ENCODE measurements at regions not wholly inside any gene's neighbourhood (a gene's known extent, or its start where the extent isn't known, plus 50 kb on each side); places are given as distances from the start of the nearest gene placed in this dataset.

DNA sequence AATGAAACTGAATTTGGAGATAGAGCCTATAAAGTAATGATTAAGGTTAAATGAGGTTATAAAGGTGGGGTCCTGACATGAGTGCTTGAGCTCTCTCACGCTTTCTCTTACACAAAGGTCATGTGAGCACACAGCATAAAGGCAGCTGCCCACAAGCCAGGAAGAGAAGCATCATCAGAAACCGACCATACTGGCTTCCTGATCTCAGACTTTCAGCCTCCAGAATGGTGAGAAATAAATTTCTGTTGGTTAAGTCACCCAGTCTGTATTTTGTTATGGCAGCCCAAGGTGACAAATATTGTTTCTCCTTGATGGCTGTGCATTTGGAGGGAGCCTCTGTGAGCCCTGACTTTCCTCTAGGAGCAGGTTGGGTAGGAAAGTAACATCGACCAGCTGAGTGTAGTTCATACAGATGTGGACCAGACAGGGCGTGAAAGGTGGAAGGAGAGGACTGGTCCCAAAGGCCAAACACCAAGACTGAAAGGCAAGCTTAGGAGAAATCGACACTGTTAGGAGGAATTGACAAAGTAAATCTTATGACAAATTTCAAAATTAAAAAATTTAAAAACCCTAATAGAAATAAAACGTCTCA is 97.6 kb upstream of the SLC38A2 start:
- no peak for DNase-seq (ENCODE audit: extremely low spot score)
- Histone ChIP-seq H3K36me3 (ENCODE audit: insufficient read depth) (no peaks in the 10 kb centered on the region), H3K4me1 (ENCODE audit: insufficient read depth) (no peaks in the 10 kb centered on the region), H3K4me3 (ENCODE audit: low read depth, low read length) (no peak overlapping the region), H3K27ac (ENCODE audit: low read depth) (no peak overlapping the region)
- 70% methylated on average over 6 of the region's 6 CpGs for WGBS

DNA sequence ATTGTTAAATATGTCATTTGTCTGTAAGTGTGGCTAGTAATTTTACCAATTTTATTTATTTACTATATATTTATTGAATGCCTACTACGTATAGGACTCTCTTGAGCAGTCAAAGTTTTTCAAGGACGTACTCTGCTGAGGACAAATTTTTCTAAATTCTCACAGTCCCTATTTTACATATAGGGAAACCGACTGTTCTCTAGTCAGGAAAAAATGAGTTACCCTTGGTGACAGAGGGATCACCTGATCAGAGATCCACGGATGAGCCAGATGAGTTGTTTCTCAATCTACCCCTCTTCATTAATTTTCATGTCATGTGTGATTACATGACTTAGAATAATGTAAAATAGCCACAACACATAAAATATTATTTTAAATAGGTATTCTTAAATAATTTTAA is 96.2 kb upstream of the SLC38A2 start:
- H3K36me3 ChIP-seq (ENCODE audit: insufficient read depth), result no peaks in the 10 kb centered on the region

DNA sequence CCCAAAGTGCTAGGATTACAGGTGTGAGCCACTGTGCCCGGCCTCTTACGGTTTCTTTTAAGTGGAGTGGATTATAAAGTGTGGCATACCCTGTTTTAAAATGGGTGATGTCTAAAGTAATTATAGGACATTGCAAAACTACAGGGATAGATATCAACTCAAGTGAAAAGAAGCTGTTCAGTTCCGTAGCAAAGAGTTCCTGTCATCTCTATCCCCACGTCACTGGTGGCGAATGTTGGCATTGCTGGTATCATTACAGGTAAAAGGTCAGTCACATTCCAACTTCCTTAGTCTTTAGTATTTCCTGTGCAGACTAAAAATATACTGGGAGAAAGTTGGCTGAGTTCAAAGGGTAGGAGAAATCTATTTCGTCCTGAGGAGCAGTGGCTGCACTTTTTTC is 95.6 kb upstream of the SLC38A2 start:
- WGBS, result 80% methylated on average over 6 of the region's 6 CpGs

More for the DNA sequence above, 96.2 kb upstream of the SLC38A2 start:
- Histone ChIP-seq H3K4me3 (ENCODE audit: low read depth, low read length) (no peak overlapping the region), H3K4me1 (ENCODE audit: insufficient read depth) (no peaks in the 10 kb centered on the region), H3K27ac (ENCODE audit: low read depth) (no peak overlapping the region)
- DNase-seq (ENCODE audit: extremely low spot score), result no peak
- 70% methylated on average over 4 of the region's 4 CpGs for WGBS

DNA sequence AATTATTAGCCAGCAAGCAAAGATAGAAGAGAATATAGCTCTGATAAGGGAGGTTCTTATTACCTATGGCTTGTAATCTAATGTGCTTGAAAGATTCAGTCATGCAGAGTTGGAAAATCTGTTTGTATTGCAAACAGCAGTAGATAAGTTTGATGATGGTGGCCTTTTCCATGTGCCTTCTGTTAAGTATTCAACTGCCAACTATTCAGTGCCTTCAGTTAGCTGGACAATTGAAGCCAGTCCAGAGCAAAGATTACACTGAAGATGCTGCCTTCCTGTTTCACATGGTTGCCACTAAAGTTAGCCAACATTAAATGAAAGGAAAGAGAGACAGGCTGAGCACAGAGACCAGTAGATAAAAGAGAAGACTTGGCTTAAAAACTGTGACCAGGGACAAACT is 92.7 kb upstream of the SLC38A2 start:
- no peak overlapping the region for H3K4me3 ChIP-seq (ENCODE audit: low read depth, low read length)
- H3K4me1 ChIP-seq (ENCODE audit: insufficient read depth), result peaks cover 2% of the 10 kb centered on the region
- DNase-seq (ENCODE audit: extremely low spot score), result no peak
- H3K36me3 ChIP-seq (ENCODE audit: insufficient read depth), result no peaks in the 10 kb centered on the region
- no peak overlapping the region for H3K27ac ChIP-seq (ENCODE audit: low read depth)

More for the DNA sequence above, 95.6 kb upstream of the SLC38A2 start:
- Histone ChIP-seq H3K27ac (ENCODE audit: low read depth) (no peak overlapping the region), H3K36me3 (ENCODE audit: insufficient read depth) (no peaks in the 10 kb centered on the region), H3K4me3 (ENCODE audit: low read depth, low read length) (no peak overlapping the region), H3K4me1 (ENCODE audit: insufficient read depth) (no peaks in the 10 kb centered on the region)
- DNase-seq (ENCODE audit: extremely low spot score), result no peak

DNA sequence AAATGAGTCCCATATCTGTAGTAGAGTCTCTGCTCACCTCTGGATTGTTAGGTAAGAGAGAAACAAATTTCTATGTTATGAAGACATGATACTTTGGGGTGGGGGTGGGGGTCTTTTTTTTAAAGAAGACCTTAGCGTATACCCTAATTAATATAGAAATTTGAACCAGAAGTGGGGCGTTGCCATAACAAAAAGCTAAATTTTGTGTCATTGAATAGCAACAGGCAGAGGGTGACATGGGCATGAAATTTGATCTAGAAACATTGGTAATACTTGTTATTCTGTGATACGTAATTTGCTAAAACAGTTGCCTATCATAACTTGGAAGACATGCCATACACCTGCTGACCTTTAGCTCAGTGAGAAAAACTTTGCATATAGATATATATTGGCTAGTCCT is 92.3 kb upstream of the SLC38A2 start:
- no peaks in the 10 kb centered on the region for H3K36me3 ChIP-seq (ENCODE audit: insufficient read depth)
- DNase-seq (ENCODE audit: extremely low spot score), result no peak
- no peak overlapping the region for H3K4me3 ChIP-seq (ENCODE audit: low read depth, low read length)
- H3K4me1 ChIP-seq (ENCODE audit: insufficient read depth), result peaks cover 2% of the 10 kb centered on the region
- WGBS, result over 99% methylated on average over 3 of the region's 3 CpGs
- H3K27ac ChIP-seq (ENCODE audit: low read depth), result no peak overlapping the region

DNA sequence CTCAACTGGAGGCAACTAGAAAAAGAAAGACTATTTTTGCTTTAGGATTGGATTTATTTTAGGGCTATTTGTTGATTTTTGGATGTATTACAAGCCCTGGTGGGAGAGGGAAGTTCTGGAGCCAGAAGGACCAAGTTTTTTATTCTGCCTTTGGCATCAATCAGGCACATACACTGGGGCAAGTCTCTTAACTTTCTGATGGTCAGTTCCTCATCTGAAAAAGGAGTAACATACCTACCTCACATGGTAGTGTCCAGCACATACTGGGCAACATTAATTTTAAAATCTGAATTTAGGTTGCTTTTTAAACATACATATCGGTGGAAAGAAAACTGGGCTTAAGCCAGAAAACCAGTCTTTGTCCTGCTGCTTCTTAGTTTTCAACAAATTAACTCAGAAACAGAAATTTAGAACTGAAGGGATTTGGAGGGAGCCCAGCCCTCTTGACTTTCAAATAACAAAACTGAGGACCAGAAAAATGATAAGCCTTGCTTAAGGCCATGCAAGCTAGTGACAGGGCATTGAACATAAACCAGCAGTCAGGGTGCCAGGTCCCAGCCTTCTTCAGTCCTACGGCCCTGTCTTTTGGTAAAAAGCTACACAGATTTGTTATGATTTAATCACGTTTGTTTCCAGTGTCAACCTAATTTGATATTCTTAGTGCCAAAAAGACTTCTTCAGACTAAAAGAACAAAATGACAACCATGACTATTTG is 90.2 kb upstream of the SLC38A2 start:
- H3K27ac ChIP-seq (ENCODE audit: low read depth), result peak overlapping the region; percentile 70
- peaks cover 5% of the 10 kb centered on the region for H3K4me1 ChIP-seq (ENCODE audit: insufficient read depth)
- H3K4me3 ChIP-seq (ENCODE audit: low read depth, low read length), result no peak overlapping the region
- WGBS, result 47% methylated on average over 3 of the region's 3 CpGs
- DNase-seq (ENCODE audit: extremely low spot score), result no peak
- H3K36me3 ChIP-seq (ENCODE audit: insufficient read depth), result no peaks in the 10 kb centered on the region

DNA sequence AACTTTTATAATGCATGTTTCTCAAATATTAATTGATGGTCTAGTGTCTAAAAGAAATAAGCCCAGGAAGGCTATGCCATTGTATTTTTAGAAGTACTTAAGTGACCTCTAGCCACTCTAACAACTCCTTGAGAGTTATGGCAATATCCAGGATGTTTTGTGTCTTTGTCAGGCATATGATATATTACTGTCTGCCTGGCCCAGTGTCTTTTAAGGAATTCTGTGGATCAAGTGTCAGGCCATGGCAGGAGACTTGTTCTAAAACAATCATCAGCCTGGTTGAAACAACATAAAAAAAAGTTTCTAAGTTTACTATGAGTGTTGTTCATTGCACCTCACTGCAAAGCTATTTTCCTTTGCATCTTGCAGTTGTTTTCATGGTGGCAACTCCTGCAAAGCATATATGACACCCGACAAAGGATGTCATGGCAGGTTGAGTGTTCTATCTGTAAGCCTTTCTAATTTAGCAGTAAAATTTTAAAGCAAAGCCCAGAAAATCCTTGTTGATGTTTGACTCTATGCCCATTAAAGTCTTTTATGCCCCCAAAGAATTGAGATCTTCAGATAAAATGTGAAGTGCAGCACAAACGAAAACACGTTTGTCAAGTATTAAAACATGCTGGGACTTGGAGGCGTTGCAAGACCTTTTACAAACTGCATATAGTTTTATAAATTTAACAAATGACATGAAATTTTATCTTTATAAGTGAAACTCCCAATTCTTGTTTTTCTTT is 89.5 kb upstream of the SLC38A2 start:
- peak; percentile 82 for DNase-seq (ENCODE audit: extremely low spot score)
- Histone ChIP-seq H3K4me1 (ENCODE audit: insufficient read depth) (peaks cover 5% of the 10 kb centered on the region), H3K27ac (ENCODE audit: low read depth) (peak overlapping the region; percentile 70), H3K4me3 (ENCODE audit: low read depth, low read length) (no peak overlapping the region), H3K36me3 (ENCODE audit: insufficient read depth) (no peaks in the 10 kb centered on the region)
- 28% methylated on average over 4 of the region's 4 CpGs for WGBS

DNA sequence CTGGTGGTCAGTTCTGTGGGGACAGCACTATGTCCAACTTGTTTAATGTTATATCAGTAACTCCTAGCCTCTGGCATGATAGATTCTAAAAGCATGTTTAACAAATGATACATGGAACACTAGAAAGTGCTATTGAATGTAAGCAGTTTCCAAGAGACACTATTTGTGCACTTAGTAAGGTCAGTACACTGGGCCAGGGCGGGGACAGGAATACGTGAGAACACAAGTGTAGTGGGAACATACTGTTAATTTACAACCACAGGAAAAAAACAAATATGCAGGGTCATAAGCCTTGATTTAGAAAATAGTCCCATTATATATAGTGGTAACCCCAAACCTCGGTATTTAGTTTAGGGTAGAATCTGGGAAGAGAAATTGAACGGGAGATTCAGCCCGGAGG is 88.9 kb upstream of the SLC38A2 start:
- Histone ChIP-seq H3K4me1 (ENCODE audit: insufficient read depth) (peaks cover 5% of the 10 kb centered on the region), H3K27ac (ENCODE audit: low read depth) (no peak overlapping the region), H3K36me3 (ENCODE audit: insufficient read depth) (no peaks in the 10 kb centered on the region), H3K4me3 (ENCODE audit: low read depth, low read length) (no peak overlapping the region)
- DNase-seq (ENCODE audit: extremely low spot score), result no peak
- WGBS, result 69% methylated on average over 5 of the region's 5 CpGs

DNA sequence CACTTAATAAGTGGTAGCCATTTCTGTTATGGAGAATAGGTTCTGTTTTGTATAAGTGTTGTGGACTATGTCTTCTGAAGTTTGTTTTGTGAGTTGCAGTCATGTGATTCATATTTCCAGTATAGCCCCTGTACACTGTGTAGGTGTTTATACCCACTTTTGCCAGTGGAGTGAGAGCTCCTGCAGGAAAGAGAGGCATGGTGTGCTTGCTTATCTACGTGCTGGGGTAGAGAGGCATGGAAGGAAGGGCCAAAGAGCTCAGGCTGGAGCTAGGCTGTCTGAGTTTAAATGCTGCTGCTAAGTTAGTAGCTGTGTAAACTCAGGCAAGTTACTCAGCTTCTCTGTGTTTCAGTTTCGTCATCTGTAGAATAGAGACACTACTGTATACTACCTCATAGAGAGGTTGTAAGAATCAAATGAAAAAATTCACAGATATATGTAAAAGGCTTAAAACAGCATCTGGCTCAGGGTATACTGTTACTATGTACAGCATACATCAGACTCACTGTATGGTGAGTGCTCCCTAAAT is 88.2 kb upstream of the SLC38A2 start:
- 89% methylated on average over 2 of the region's 2 CpGs for WGBS
- Histone ChIP-seq H3K4me3 (ENCODE audit: low read depth, low read length) (no peak overlapping the region), H3K4me1 (ENCODE audit: insufficient read depth) (peaks cover 5% of the 10 kb centered on the region), H3K27ac (ENCODE audit: low read depth) (peak overlapping the region; percentile 48), H3K36me3 (ENCODE audit: insufficient read depth) (no peaks in the 10 kb centered on the region)
- DNase-seq (ENCODE audit: extremely low spot score), result no peak

DNA sequence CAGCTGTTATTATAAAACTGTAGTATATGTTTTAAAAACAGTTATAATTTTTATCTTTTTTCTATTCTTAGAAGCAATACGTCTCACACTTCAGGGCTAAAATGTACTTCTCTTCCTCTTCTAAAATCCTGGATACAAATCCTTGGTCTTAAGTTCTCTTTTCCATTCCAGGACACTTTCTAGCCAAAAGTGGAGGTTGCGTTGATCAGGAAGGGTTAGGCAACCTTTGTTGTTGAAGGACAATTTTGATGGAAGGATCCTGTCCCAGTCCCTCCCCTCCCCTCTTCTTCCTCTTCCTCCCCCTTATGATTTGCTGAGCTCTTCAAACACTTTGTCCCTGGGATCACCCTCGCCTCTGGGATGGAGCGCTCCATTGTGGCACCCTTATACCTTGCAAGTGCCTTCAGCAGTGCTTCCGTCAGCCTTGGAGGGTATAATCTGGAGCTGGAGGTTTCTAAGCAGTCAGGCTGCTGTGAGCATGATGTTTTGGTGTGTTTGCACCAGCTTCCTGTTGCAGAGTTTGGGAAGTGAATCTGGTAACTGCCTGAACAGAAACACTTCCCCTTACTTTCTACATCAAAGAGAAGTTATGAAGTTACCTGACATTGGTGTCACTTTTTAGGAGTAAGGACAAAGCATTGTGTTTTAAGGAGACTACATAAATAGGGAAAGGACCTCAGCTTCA is 87.4 kb upstream of the SLC38A2 start:
- H3K4me1 ChIP-seq (ENCODE audit: insufficient read depth), result peaks cover 5% of the 10 kb centered on the region
- no peak overlapping the region for H3K4me3 ChIP-seq (ENCODE audit: low read depth, low read length)
- H3K36me3 ChIP-seq (ENCODE audit: insufficient read depth), result no peaks in the 10 kb centered on the region
- H3K27ac ChIP-seq (ENCODE audit: low read depth), result peak overlapping the region; percentile 68
- no peak for DNase-seq (ENCODE audit: extremely low spot score)
- WGBS, result 60% methylated on average over 5 of the region's 5 CpGs

DNA sequence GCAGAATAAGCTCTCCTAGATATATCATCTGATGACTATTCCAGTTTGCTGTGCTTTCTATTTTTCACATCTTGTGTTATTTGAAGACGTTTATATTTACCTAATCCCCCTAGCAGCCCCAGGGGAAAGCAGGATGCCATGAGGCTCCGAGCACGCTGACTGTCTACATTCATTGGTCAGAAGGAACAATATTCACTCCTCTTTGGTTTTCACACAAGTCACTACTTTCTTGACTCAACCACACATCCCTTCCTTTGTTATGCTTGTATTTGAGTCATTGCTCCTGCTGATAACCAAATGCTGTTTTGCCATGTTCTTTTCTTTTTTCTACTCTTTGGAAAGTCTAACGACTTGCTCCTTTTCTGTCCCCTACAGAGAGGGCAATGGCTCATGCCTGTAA is 86.5 kb upstream of the SLC38A2 start:
- H3K36me3 ChIP-seq (ENCODE audit: insufficient read depth), result no peaks in the 10 kb centered on the region
- H3K4me3 ChIP-seq (ENCODE audit: low read depth, low read length), result no peak overlapping the region
- H3K4me1 ChIP-seq (ENCODE audit: insufficient read depth), result peaks cover 5% of the 10 kb centered on the region
- no peak for DNase-seq (ENCODE audit: extremely low spot score)
- 33% methylated on average over 4 of the region's 4 CpGs for WGBS
- peak overlapping the region; percentile 40 for H3K27ac ChIP-seq (ENCODE audit: low read depth)

DNA sequence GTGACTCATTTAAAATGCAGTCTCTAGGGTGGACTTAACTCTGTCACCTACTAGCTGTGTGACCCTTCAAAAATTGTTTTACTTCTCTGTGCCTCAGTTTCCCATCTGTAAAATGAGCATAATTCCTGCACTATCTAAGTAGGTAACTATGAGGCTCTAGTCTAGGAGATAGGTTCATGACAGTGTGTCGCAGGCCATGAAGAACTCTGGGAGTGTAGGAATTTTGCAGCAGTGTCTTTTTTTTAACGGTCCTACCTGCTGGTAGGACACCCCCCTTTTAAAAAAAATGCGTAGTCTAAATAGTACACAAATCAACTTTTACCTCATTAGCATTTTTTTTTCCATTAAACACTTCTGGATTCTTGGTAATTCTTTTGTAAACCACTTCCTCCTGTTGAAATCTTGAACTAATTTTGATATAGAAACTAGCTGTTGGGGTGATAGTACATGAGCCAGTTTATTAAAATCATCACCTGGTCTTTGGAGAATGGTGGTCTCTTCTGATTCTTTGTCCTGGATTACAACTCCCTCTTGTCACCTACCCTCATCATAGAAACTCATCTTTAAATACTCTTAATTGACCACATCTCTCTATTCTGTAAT is 86.0 kb upstream of the SLC38A2 start:
- Histone ChIP-seq H3K4me1 (ENCODE audit: insufficient read depth) (peaks cover 5% of the 10 kb centered on the region), H3K4me3 (ENCODE audit: low read depth, low read length) (no peak overlapping the region), H3K27ac (ENCODE audit: low read depth) (peak overlapping the region; percentile 48), H3K36me3 (ENCODE audit: insufficient read depth) (no peaks in the 10 kb centered on the region)
- no peak for DNase-seq (ENCODE audit: extremely low spot score)
- WGBS, result 73% methylated on average over 3 of the region's 3 CpGs

DNA sequence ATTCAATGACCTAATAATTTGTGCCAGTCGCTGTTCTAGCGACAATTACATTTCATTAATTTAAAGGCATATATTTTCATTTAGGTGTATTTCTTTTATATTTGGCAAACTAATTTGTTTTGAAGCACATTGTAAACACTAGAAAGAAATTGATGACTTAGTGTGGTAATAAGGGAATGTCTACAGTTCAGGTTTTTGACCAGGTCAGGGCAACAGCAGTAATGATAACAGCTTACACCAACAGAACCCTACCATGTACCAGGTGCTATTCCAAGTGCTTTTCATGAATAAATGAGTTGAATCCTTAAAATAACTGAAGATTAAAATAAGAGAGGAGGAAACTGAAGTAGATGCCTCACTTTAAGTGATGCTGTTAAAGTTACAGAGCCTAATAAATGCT is 85.4 kb upstream of the SLC38A2 start:
- H3K4me1 ChIP-seq (ENCODE audit: insufficient read depth), result peaks cover 5% of the 10 kb centered on the region
- no peaks in the 10 kb centered on the region for H3K36me3 ChIP-seq (ENCODE audit: insufficient read depth)
- H3K27ac ChIP-seq (ENCODE audit: low read depth), result no peak overlapping the region
- WGBS, result 99% methylated on average over 2 of the region's 2 CpGs
- DNase-seq (ENCODE audit: extremely low spot score), result no peak
- H3K4me3 ChIP-seq (ENCODE audit: low read depth, low read length), result no peak overlapping the region
